ENCODE measurements at regions not wholly inside any gene's neighbourhood (a gene's known extent, or its start where the extent isn't known, plus 50 kb on each side); places are given as distances from the start of the nearest gene placed in this dataset.

DNA sequence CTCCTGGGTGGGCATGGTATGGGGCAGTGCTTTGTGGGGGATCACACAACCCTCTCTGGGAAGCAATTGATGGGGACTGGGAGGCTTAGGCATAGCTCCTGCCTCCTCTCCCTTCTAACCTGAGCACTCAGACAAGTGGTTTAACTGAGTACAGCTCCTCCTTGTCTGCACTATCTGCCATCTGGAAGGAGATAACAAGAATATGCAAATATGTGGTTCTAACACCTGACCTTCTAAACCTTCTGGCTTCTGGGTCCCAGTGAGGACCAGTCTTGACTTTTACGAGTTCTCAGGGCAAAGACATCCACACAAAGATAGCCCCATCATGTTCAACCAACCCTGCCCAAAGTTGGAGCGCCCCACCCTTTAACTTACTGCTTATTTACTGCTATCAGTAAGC lies 381.0 kb upstream of the TSHZ3 start:
- FAIRE-seq (no peak), DNase-seq (ENCODE audit: low read depth, low spot score) (no peak)
- H3K27ac ChIP-seq (ENCODE audit: control insufficient read depth, insufficient read depth, low read length) = no peak overlapping the region
- no peaks in the 10 kb centered on the region for H3K36me3 ChIP-seq (ENCODE audit: control insufficient read depth in 2 of 2, extremely low read depth in 1 of 2, insufficient read depth in 2 of 2, low read length in 2 of 2)
- H3K4me1 ChIP-seq (ENCODE audit: control insufficient read depth, extremely low read depth, insufficient read depth, low read length) = no peaks in the 10 kb centered on the region
- no peak overlapping the region for H2AFZ ChIP-seq (ENCODE audit: control insufficient read depth, low read length)
- peaks cover 2% of the 10 kb centered on the region for H3K9me3 ChIP-seq (ENCODE audit: control insufficient read depth, low read depth, low read length)
- no peaks in the 10 kb centered on the region for H3K79me2 ChIP-seq (ENCODE audit: control insufficient read depth, insufficient read depth, low read length)
- no peak overlapping the region for H3K4me3 ChIP-seq (ENCODE audit: control insufficient read depth in 2 of 3, extremely low read depth in 1 of 3, insufficient read depth in 2 of 3, low read depth in 1 of 3, low read length in 3 of 3)
- dilution Hi-C loops (cut with MboI; ENCODE audit: extremely low pct_ligation_motif_present, low sequenced_read_pairs) = loop anchor here (10.0 kb wide), 1 partner anchor 75 kb away; no protein-coding TSS in a partner anchor
- no peak overlapping the region for H3K9ac ChIP-seq (ENCODE audit: control insufficient read depth, extremely low read depth, insufficient read depth, low read length)
- TF ChIP-seq EZH2 (IDR thresholded peaks at IDR 0.05; ENCODE audit: low read length) = no peak
- TF ChIP-seq, protein P1, sequence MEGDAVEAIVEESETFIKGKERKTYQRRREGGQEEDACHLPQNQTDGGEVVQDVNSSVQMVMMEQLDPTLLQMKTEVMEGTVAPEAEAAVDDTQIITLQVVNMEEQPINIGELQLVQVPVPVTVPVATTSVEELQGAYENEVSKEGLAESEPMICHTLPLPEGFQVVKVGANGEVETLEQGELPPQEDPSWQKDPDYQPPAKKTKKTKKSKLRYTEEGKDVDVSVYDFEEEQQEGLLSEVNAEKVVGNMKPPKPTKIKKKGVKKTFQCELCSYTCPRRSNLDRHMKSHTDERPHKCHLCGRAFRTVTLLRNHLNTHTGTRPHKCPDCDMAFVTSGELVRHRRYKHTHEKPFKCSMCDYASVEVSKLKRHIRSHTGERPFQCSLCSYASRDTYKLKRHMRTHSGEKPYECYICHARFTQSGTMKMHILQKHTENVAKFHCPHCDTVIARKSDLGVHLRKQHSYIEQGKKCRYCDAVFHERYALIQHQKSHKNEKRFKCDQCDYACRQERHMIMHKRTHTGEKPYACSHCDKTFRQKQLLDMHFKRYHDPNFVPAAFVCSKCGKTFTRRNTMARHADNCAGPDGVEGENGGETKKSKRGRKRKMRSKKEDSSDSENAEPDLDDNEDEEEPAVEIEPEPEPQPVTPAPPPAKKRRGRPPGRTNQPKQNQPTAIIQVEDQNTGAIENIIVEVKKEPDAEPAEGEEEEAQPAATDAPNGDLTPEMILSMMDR (optimal IDR thresholded peaks at IDR 0.05 in 1 of 3, IDR thresholded peaks at IDR 0.05 in 1 of 3, conservative IDR thresholded peaks at IDR 0.05 in 1 of 3; ENCODE audit: extremely low read depth in 1 of 3, insufficient read depth in 2 of 3, low read length in 3 of 3) = no peak
- H3K9me1 ChIP-seq (ENCODE audit: control insufficient read depth, extremely low read depth, insufficient read depth, low read length) = no peaks in the 10 kb centered on the region
- no peaks in the 10 kb centered on the region for H3K27me3 ChIP-seq (ENCODE audit: control insufficient read depth, extremely low read depth, insufficient read depth, low read length)
- no peak overlapping the region for H3K4me2 ChIP-seq (ENCODE audit: control insufficient read depth, extremely low read depth, insufficient read depth, low read depth, low read length)
- no peaks in the 10 kb centered on the region for H4K20me1 ChIP-seq (ENCODE audit: control insufficient read depth, extremely low read depth, insufficient read depth, low read length)

DNA sequence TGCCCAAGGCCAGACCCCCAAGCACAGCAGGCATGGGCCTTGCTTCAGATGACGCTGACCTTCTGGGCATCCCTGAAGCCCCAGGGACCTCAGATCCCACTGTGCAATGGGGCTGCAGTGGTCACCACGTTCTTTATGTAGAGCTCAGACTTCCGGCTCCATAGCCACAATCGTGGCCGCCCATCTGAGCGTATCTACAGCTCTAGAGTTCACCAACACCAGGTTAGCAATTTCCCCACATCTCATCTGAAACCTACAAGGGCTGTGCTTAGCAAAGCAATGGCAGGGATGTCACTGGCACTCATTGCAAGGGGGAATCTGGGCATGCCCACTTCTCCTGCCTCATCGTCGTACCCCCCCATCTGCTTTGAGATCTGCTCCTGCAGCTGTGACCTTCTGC lies 384.4 kb upstream of the TSHZ3 start:
- no peaks in the 10 kb centered on the region for H3K36me3 ChIP-seq (ENCODE audit: control insufficient read depth in 2 of 2, extremely low read depth in 1 of 2, insufficient read depth in 2 of 2, low read length in 2 of 2)

More for the DNA sequence above, 384.4 kb upstream of the TSHZ3 start:
- DNase-seq (ENCODE audit: low read depth, low spot score) = no peak
- FAIRE-seq = no peak
- Histone ChIP-seq H3K27me3 (ENCODE audit: control insufficient read depth, extremely low read depth, insufficient read depth, low read length) (no peaks in the 10 kb centered on the region), H3K79me2 (ENCODE audit: control insufficient read depth, insufficient read depth, low read length) (no peaks in the 10 kb centered on the region), H3K9ac (ENCODE audit: control insufficient read depth, extremely low read depth, insufficient read depth, low read length) (no peak overlapping the region), H3K27ac (ENCODE audit: control insufficient read depth, insufficient read depth, low read length) (no peak overlapping the region), H3K4me2 (ENCODE audit: control insufficient read depth, extremely low read depth, insufficient read depth, low read depth, low read length) (no peak overlapping the region), H4K20me1 (ENCODE audit: control insufficient read depth, extremely low read depth, insufficient read depth, low read length) (no peaks in the 10 kb centered on the region), H2AFZ (ENCODE audit: control insufficient read depth, low read length) (no peak overlapping the region), H3K9me3 (ENCODE audit: control insufficient read depth, low read depth, low read length) (peaks cover 4% of the 10 kb centered on the region), H3K4me1 (ENCODE audit: control insufficient read depth, extremely low read depth, insufficient read depth, low read length) (no peaks in the 10 kb centered on the region), H3K9me1 (ENCODE audit: control insufficient read depth, extremely low read depth, insufficient read depth, low read length) (no peaks in the 10 kb centered on the region), H3K4me3 (ENCODE audit: control insufficient read depth in 2 of 3, extremely low read depth in 1 of 3, insufficient read depth in 2 of 3, low read depth in 1 of 3, low read length in 3 of 3) (no peak overlapping the region)
- dilution Hi-C loops (cut with MboI; ENCODE audit: extremely low pct_ligation_motif_present, low sequenced_read_pairs) = loop anchor here (10.0 kb wide), 1 partner anchor 71 kb away; no protein-coding TSS in a partner anchor
- TF ChIP-seq, protein P1 (optimal IDR thresholded peaks at IDR 0.05 in 1 of 3, IDR thresholded peaks at IDR 0.05 in 1 of 3, conservative IDR thresholded peaks at IDR 0.05 in 1 of 3; ENCODE audit: extremely low read depth in 1 of 3, insufficient read depth in 2 of 3, low read length in 3 of 3) = no peak
- no peak for TF ChIP-seq EZH2 (IDR thresholded peaks at IDR 0.05; ENCODE audit: low read length)

Data from keratinocyte (primary cell).